ENCODE measurements at regions not wholly inside any gene's neighbourhood (a gene's known extent, or its start where the extent isn't known, plus 50 kb on each side); places are given as distances from the start of the nearest gene placed in this dataset.
"Not testable (repeated sequence)": the region's sequence is repeated elsewhere in the genome, so short reads cannot be mapped to it uniquely, and the experiment has no call there.

DNA sequence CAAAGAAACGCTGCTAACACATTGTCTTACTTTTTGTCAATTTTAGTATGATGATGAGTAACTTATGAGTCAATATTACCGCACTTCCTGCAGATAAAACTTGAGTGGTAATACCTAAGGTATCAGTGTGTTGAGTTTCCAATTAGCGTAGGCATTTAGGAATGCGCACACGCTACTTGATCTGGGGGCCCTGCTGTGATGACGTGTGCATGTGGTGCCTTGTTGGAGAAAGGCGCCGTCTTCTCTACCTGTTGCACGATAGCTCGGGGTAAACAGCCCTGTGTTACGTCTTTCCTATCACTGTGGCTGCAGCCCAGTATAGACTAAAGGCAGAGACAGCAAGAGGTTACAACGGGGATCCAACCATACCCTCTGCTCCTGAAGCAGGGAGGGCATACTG lies 476.8 kb upstream of the ADARB2 start:
- no peak for DNase-seq

DNA sequence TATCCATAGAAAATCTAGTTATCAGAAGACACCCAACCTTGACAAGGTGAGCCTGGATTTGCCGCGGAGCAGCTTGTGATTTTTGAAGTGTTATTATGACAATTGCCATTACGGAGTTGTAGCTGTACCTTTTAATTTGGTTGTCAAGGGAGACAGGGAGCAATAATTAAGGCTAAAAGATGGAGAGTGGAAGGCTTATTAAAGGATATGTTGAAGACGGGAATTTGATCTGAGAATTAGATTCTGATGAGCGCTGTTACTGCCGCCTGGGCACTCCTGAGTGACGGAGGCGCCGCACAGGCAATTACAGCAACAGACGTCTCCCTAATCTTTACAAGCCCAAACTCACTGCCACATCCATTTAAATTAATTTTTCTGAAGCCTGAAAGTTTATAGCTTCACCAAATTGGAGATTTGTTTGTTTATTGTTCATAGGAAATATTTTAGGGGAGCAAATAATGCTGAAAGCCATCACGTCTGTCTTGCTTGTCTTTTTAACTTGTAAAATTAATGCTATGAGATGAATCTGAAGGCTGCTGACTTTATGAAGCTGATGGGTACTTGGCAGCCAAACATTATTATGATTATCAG lies 475.0 kb upstream of the ADARB2 start:
- DNase-seq = peak; percentile 40

DNA sequence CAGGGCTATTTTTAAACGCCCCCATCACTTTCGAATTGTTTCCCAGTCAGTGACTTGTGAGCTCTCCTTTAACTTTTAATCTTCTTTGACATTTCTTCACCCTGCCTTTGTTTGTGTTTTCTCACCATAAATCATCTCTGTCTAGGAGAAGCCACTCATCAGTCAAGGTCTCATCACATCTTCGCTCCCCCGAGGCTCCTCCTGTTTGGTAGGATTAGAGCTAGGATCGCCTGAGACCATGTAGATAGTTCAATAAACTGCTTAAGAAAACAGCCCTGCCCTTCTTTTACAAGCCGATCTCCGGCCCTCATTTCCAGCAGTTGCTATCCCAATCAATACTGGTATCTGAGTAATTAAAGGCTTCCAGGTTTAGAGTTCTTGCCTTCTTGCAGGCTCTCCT lies 472.8 kb upstream of the ADARB2 start:
- no peak for DNase-seq

DNA sequence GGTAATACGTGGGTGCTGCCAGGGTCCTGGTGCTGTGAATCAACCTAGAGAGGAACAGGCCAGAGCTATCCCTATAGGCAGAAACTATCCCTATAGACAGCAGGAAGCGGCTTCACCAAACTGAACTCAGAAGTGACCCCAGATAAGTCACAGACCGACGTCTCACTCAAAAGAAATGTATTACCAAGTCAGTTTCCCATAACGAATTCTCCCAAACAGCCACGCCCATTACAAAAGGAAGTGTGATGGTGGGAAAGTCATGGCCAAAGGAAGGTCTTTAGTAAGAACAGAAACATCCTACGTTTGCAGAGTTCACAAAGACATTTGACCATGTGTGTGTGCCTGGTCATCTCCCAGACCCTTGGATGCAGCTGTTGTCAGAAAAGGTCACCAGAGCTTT lies 470.8 kb upstream of the ADARB2 start:
- no peak for DNase-seq

- no peak for DNase-seq
Observed at GRCh38 chr10:2207246-2207922, 470.1 kb upstream of the ADARB2 start.

DNA sequence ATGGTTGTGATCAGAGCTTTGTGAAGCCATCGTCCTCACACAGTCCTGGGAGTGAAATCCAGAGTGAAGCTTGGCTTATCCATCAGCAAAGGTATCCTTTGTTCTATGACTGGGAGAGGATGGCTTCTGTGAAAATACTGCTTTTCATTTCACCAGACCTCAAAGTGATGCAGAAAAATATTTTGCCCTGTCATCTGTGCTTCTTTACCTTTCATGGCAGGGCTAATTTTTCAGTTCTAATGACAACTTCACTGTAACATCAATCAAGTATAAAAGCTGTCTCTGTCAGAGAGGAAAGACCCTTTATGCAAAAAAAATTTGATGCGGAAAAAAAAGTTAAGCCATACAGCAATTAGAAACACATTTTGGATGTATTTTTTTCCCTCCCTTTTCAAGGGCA lies 468.1 kb upstream of the ADARB2 start:
- no peak for DNase-seq

DNA sequence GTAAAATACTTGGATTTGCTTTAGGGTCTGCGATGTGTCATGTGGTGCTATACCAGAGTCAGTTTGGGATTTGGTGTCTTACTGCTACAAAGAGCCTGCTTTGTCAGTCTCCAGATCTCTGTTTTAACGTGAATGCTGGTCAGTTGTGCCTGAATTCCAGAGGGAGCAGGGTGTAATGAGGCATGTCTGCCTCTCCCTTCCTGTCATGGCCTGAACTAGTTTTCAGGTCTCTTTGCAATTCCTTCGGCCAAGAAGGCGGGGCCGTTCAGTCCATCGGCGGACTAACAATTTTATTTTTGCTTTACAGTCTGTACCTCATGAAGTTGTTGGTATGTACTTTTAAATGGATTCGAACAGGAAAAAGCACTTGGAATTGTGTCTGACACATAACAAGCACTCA lies 465.1 kb upstream of the ADARB2 start:
- DNase-seq = no peak

- DNase-seq = no peak
Observed at GRCh38 chr10:2201534-2202099, 464.3 kb upstream of the ADARB2 start.

DNA sequence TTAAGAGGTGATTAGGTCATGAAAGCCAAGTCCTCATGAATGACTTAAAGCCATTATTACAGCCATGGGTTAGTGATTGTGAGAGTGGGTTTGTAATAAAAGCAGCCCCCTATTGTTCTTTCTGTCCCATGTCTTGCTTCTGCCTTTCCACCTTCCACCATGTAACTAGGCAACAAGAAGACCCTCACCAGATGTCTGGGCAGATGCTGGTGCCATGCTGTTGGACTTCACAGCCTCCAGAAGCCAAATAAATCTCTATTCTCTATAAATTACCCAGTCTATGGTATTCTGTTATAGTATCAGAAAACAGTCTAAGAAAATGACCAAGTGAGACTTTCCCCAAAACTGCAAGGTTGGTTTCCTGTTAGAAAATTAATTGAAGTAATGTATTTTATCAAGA lies 460.3 kb upstream of the ADARB2 start:
- no peak for DNase-seq

DNA sequence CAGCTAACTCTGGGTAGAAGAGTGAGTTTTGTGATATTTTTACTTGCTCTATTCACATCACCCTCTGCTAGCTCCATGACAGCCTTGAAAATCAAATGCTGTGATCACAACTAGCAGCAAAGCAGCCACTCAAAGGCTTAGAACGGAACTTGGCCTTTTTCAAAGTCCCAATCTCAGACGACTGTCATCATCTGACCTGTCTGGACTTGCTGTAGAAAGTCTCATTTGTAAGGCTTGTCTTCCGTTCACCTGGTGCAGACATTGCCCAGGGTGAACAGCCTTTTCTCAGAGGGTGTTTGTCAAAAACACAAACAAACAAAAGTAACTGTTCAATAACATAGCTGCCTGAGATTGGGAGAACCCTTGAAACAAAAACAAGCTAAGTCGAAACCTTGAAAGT lies 458.9 kb upstream of the ADARB2 start:
- DNase-seq = no peak

GRCh38 chr10:2189356-2189755 lies 452.0 kb upstream of the ADARB2 start:
- not testable (repeated sequence) for DNase-seq

DNA sequence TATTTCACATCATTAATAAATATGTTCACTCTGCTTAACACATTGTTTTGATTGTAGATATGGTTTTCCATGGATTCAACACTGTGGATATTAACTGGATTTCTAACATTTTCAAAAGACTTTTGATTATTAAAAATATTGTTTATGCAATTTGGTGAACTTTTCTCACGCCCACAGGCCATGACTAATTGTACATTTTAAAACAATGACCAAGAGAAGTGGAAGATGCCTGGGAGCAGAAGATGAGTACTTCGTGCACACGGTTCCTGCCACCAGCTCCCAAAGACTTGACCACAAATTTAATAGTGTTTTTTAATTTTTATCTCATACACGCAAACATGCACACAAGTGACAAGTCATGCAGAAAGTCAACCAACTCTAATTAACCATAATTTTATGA lies 451.0 kb upstream of the ADARB2 start:
- no peak for DNase-seq

DNA sequence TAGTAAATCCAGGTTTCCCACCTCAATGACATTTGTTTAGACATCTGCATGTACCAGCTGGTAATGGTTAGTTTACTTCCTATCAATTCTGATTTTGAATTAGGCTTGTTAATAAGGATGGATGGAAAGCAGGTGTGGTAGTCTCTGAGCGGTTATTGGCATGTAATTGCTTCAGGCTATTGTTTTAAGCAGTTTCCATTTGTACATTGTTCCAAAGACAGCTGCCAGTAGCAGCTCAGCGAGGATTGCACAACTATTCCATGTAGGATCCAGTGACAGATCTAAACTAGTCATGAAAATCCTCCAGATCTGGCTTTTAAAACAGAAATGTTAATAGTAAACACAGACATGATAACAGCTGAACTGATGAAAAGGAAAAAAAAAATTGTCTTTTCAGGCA lies 436.0 kb upstream of the ADARB2 start:
- DNase-seq = no peak

GRCh38 chr10:2165771-2166460 lies 428.6 kb upstream of the ADARB2 start:
- DNase-seq = no peak

DNA sequence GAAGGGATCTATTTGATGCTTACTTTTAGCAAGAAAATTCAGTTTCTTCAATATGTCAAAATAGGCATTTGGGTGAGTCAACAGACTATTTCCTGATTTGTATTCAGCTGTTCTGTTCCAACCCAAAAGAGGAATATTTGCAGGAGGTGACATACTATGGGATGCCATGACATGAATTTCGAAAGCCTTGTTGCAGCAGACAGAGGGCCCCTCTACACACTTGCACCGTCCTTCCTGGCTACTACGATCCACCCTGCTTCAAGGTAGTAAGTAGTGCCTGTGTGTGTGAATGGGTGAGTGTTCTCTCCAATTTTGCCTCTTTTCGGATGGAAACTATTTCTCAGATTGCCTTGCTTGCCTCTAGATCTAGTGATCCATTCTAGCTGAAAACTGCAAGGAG lies 413.0 kb upstream of the ADARB2 start:
- no peak for DNase-seq

GRCh38 chr10:2145926-2146478 lies 408.7 kb upstream of the ADARB2 start:
- DNase-seq = no peak

- DNase-seq = no peak
Observed at GRCh38 chr10:2145491-2145890, 408.2 kb upstream of the ADARB2 start.

DNA sequence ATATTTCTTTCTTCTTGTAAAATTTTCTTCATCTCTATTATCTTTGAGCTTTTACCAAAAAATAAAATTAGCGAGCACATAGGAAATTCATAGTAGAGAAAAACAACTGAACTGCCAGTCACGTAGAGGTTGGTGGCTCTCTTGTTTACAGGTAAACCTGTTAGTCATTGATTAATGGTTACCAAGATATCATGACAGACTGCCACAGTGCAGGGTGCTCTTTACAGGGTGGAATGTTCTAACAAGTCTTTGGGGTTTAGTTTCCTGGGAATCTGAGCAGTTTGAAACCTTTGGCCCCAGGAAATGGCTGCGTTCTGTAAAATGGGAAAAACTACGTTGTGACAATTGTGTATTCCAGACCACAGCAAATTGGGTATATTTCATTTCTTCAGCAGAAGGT lies 407.3 kb upstream of the ADARB2 start:
- DNase-seq = no peak

DNA sequence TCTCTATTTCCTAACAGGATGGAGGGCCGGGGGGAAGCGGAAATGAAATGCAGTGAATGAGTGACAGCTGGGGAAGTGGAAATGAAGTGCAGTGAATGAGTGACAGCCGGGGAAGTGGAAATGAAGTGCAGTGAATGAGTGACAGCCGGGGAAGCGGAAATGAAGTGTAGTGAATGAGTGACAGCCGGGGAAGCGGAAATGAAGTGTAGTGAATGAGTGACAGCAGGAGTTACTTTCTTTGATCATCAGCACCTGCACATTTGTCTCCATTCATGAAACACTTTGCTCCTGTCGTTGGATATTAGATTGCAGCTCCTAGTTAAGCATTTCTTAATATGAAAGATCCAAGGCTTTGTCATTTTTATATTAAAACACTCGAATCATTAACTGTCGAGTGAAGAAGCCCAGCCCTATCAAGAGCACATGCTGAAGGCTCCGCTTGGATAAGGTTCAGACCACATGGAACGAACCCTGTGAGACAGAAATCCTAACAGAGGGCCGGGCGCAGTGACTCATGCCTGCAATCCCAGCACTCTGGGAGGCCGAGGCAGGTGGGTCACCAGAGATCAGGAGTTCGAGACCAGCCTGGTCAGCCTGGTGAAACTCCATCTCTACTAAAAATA lies 406.0 kb upstream of the ADARB2 start:
- DNase-seq = no peak

- no peak for DNase-seq
Observed at GRCh38 chr10:2139746-2140145, 402.4 kb upstream of the ADARB2 start.

GRCh38 chr10:2137549-2138174 lies 400.3 kb upstream of the ADARB2 start:
- peak; percentile 48 for DNase-seq

- DNase-seq = no peak
Observed at GRCh38 chr10:2130705-2131305, 393.5 kb upstream of the ADARB2 start.

GRCh38 chr10:2128991-2129390 lies 391.7 kb upstream of the ADARB2 start:
- DNase-seq = no peak
